Endodermal cell (in vitro differentiated cells): ENCODE measurements at regions not wholly inside any gene's neighbourhood (a gene's known extent, or its start where the extent isn't known, plus 50 kb on each side); places are given as distances from the start of the nearest gene placed in this dataset.

ENCODE experiments used
- DNase-seq: peaks from one replicate; pipeline ENCODE4 v3.0.0-alpha.2; 2017
- H3K27ac ChIP-seq: 2 replicates; pipeline ENCODE4 v1.5.1; 2013; ENCODE audit warnings: mild to moderate bottlenecking, low read depth, low read length, moderate library complexity
- H3K27me3 ChIP-seq: 2 replicates; pipeline ENCODE4 v1.6.1; 2013; ENCODE audit warnings: mild to moderate bottlenecking, low read length, moderate library complexity; ENCODE audit not compliant: insufficient read depth, control insufficient read depth, poor library complexity, severe bottlenecking
- H3K36me3 ChIP-seq: 2 replicates; pipeline ENCODE4 v1.7.0; 2013; ENCODE audit warnings: mild to moderate bottlenecking, low read length, moderate library complexity; ENCODE audit not compliant: control insufficient read depth, insufficient read depth
- H3K4me1 ChIP-seq: one replicate; pipeline ENCODE4 v1.7.0; 2013; ENCODE audit warnings: low read length; ENCODE audit not compliant: control insufficient read depth, insufficient read depth
- H3K4me3 ChIP-seq: 2 replicates; pipeline ENCODE4 v1.5.1; 2013; ENCODE audit warnings: mild to moderate bottlenecking, low read length, moderate library complexity
- H3K9ac ChIP-seq: 2 replicates; pipeline ENCODE4 v1.6.1; 2013; ENCODE audit warnings: mild to moderate bottlenecking, low read length, moderate library complexity; ENCODE audit not compliant: poor library complexity, severe bottlenecking; ENCODE audit errors: extremely low read depth
- H3K9me3 ChIP-seq: 2 replicates; pipeline ENCODE4 v1.6.1; 2013; ENCODE audit warnings: mild to moderate bottlenecking, low read length, moderate library complexity; ENCODE audit not compliant: control insufficient read depth
- H3K27ac Mint-ChIP-seq: 2 replicates; pipeline ENCODE4 v1.8.0; 2020; ENCODE audit warnings: mixed read lengths
- H3K27me3 Mint-ChIP-seq: 2 replicates; pipeline ENCODE4 v1.8.0; 2021; ENCODE audit warnings: mild to moderate bottlenecking, mixed read lengths; ENCODE audit not compliant: insufficient read depth
- H3K36me3 Mint-ChIP-seq: 2 replicates; pipeline ENCODE4 v1.8.0; 2020; ENCODE audit warnings: low read depth, mixed read lengths
- H3K4me1 Mint-ChIP-seq: 2 replicates; pipeline ENCODE4 v1.8.0; 2020; ENCODE audit warnings: mixed read lengths
- H3K4me3 Mint-ChIP-seq: 2 replicates; pipeline ENCODE4 v1.8.0; 2020; ENCODE audit warnings: mild to moderate bottlenecking, moderate library complexity, mixed read lengths
- H3K9me3 Mint-ChIP-seq: 2 replicates; pipeline ENCODE4 v1.8.0; 2020; ENCODE audit warnings: mild to moderate bottlenecking, mixed read lengths
- WGBS, 2 experiments: methylation state at CpG; one replicate each; pipeline versions ENCODE4 v1.1.5 to v1.1.7; 2013; ENCODE audit warnings: missing lambda C conversion rate in 2 of 2, mixed read lengths in 1 of 2; ENCODE audit not compliant: insufficient coverage in 1 of 2, insufficient read length in 1 of 2; 5-methylcytosine and 5-hydroxymethylcytosine counted together
- TF ChIP-seq, protein P1 (sequence below): fragments of 200-600 bp; sonication (generic); conservative IDR thresholded peaks from 2 replicates; pipeline ENCODE4 v1.5.0; 2021; ENCODE audit warnings: antibody characterized with exemption, mild to moderate bottlenecking

DNA sequence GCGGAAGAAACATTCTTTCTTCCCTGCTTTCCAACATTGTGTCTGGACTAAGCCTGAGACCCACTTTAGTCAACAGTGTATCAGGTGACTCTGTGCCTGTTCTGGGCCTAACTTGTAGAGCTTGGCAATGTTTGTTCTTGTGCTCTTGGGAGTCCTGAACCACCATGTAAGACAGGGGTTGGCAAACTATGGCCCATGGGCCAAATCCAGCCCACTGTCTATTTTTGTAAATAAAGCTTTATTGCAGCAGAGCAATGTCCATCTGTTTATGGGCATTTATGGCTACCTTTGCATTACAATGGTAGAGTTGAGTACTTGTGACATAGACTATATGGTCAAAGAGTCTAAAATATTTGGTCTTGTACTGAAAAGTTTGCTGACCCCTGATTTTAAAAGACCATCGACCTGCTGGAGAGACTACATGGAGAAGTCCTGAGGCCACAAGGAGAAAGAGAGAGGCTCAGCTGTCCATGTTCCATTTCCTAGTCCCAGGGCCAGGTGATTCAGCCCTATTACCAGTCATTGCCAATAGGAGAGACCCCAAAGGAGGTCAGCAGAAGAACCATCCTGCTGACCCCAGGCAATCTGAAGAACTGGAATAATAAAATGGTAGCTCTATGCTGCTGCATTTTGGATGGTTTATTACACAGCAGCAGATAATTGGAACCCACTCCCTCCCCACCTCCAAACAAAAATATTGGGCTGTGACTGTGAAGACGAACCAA lies 211.3 kb downstream of the AUH start:
- no peak overlapping the region for H3K9ac ChIP-seq
- no peaks in the 10 kb centered on the region for H3K36me3 ChIP-seq
- WGBS, 2 experiments = 82 to 94% methylated on average over 3 of the region's 3 CpGs
- no peaks in the 10 kb centered on the region for H3K27me3 ChIP-seq
- H3K27me3 Mint-ChIP-seq = peaks cover 5% of the 10 kb centered on the region
- no peak overlapping the region for H3K27ac Mint-ChIP-seq
- peaks cover 16% of the 10 kb centered on the region for H3K4me1 Mint-ChIP-seq
- no peak overlapping the region for H3K4me3 Mint-ChIP-seq
- TF ChIP-seq, protein P1, sequence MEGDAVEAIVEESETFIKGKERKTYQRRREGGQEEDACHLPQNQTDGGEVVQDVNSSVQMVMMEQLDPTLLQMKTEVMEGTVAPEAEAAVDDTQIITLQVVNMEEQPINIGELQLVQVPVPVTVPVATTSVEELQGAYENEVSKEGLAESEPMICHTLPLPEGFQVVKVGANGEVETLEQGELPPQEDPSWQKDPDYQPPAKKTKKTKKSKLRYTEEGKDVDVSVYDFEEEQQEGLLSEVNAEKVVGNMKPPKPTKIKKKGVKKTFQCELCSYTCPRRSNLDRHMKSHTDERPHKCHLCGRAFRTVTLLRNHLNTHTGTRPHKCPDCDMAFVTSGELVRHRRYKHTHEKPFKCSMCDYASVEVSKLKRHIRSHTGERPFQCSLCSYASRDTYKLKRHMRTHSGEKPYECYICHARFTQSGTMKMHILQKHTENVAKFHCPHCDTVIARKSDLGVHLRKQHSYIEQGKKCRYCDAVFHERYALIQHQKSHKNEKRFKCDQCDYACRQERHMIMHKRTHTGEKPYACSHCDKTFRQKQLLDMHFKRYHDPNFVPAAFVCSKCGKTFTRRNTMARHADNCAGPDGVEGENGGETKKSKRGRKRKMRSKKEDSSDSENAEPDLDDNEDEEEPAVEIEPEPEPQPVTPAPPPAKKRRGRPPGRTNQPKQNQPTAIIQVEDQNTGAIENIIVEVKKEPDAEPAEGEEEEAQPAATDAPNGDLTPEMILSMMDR = no peak
- peaks cover 23% of the 10 kb centered on the region for H3K9me3 ChIP-seq
- DNase-seq = no peak
- no peak overlapping the region for H3K27ac ChIP-seq
- H3K36me3 Mint-ChIP-seq = no peaks in the 10 kb centered on the region
- H3K4me3 ChIP-seq = no peak overlapping the region
- H3K4me1 ChIP-seq = no peaks in the 10 kb centered on the region
- H3K9me3 Mint-ChIP-seq = peaks cover 45% of the 10 kb centered on the region

DNA sequence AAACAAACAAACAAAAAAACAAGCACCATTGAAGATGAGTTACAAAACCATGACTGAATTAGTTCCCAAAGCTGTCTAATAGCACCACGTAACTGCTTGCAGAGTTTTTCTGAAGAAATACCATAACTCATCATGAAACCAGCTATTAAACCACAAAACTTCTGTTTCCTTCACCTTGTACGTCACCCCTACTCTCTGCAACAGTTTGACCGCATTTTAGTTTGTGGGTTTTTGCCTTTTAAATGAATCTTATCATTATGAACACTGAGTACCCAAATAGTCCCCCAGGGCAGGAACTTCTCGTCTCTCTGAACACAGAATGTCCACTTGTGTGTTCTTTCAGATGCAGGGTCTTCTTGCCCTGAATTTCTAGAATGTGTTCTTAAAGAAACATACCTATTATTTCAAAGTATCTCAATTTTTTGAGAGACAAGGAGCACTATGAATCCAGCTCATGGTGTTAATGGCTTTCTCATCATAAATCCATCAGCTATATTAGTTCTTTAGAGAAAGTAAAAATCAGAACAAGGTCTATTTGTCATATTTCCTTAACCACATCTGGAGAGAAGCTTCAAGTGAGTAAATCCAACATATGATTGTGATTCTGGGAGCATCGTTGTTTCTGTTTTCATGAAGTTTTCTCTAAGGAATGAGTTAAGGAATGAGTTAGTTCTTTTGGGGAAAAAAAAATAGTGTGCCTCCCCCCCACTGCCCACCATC lies 210.6 kb downstream of the AUH start:
- H3K27me3 ChIP-seq = no peaks in the 10 kb centered on the region
- no peak overlapping the region for H3K4me3 ChIP-seq
- no peak overlapping the region for H3K27ac ChIP-seq
- Mint-ChIP-seq H3K4me3 (no peak overlapping the region), H3K4me1 (peaks cover 16% of the 10 kb centered on the region), H3K27ac (no peak overlapping the region), H3K36me3 (no peaks in the 10 kb centered on the region), H3K27me3 (peaks cover 5% of the 10 kb centered on the region), H3K9me3 (peaks cover 45% of the 10 kb centered on the region)
- H3K36me3 ChIP-seq = no peaks in the 10 kb centered on the region
- H3K9me3 ChIP-seq = peaks cover 19% of the 10 kb centered on the region
- H3K4me1 ChIP-seq = no peaks in the 10 kb centered on the region
- no peak overlapping the region for H3K9ac ChIP-seq
- 89 to 94% methylated on average over 5 of the region's 5 CpGs for WGBS, 2 experiments
- TF ChIP-seq, protein P1 = no peak
- DNase-seq = no peak

DNA sequence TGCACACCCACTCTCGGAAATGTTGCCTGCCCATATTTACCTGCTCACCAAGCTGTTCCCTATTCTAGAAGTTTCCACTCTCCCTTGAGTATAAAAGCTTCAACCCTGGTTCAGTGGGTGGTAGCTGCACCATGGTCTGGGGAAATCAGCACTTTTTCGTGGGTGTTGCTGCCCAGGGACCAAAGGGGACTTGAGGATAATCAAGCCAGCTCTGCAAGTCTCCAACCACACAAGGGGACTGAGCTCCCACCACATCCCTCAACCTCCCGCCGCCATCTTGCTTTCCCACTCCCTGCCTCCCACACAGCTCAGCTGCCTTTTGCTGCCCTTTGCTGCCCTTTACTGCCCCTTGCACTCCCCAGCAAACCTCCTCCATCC lies 210.0 kb downstream of the AUH start:
- Histone ChIP-seq H3K9ac (no peak overlapping the region), H3K27ac (no peak overlapping the region), H3K4me1 (no peaks in the 10 kb centered on the region), H3K27me3 (no peaks in the 10 kb centered on the region), H3K36me3 (no peaks in the 10 kb centered on the region), H3K9me3 (peaks cover 19% of the 10 kb centered on the region), H3K4me3 (no peak overlapping the region)
- TF ChIP-seq, protein P1 = no peak
- Mint-ChIP-seq H3K4me3 (no peak overlapping the region), H3K27ac (no peak overlapping the region), H3K9me3 (peaks cover 45% of the 10 kb centered on the region), H3K4me1 (peaks cover 16% of the 10 kb centered on the region), H3K27me3 (peaks cover 5% of the 10 kb centered on the region), H3K36me3 (no peaks in the 10 kb centered on the region)
- 97% methylated on average over 4 of the region's 4 CpGs; no CpG with 5 or more reads in 1 of the 2 experiments for WGBS, 2 experiments
- no peak for DNase-seq
